ENCODE measurements at regions not wholly inside any gene's neighbourhood (a gene's known extent, or its start where the extent isn't known, plus 50 kb on each side); places are given as distances from the start of the nearest gene placed in this dataset.
"Not testable (repeated sequence)": the region's sequence is repeated elsewhere in the genome, so short reads cannot be mapped to it uniquely, and the experiment has no call there.

DNA sequence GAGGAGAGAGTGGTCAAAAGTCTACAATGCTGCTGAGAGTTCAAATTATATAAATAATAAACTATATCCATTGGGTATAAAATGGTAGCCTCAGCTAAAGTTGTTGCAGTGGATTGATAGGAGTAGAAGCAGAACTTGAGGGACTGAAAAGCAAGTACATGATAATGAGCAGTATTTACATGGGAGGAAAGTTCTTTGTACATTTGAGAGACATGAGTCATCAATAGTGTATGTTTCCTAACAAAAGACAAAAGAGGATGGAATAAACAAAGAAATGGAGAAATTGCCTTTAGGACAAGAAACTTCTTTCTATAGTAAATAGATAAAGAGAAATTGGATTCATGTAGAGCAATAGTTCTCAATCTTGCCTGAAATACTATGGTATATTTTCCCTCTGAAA lies 110.0 kb upstream of the PLSCR5 start:
- TF ChIP-seq, protein P1, sequence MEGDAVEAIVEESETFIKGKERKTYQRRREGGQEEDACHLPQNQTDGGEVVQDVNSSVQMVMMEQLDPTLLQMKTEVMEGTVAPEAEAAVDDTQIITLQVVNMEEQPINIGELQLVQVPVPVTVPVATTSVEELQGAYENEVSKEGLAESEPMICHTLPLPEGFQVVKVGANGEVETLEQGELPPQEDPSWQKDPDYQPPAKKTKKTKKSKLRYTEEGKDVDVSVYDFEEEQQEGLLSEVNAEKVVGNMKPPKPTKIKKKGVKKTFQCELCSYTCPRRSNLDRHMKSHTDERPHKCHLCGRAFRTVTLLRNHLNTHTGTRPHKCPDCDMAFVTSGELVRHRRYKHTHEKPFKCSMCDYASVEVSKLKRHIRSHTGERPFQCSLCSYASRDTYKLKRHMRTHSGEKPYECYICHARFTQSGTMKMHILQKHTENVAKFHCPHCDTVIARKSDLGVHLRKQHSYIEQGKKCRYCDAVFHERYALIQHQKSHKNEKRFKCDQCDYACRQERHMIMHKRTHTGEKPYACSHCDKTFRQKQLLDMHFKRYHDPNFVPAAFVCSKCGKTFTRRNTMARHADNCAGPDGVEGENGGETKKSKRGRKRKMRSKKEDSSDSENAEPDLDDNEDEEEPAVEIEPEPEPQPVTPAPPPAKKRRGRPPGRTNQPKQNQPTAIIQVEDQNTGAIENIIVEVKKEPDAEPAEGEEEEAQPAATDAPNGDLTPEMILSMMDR (IDR thresholded peaks at IDR 0.05; ENCODE audit: low read depth, low read length, missing control alignments): no peak
- no peak overlapping the region for H3K4me3 ChIP-seq (ENCODE audit: low read depth, low read length)
- no peak for DNase-seq (ENCODE audit: low read depth)

DNA sequence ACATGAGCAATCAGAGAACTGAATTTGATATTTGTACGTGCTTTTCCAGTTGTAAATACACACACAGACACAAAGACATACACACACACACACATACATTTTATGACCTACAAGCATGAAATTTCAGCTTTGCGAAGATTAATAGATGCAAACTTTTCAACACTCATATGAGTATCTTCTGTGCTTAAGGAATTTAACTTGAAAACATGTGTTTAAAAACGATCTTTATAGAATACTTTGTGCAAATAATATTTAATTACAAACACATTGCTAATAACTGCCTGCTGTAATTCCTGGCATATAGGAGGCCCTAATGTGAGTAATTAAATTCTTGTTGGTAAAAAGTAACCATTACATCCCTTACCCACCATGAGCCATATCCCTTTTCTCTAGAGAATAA lies 107.7 kb upstream of the PLSCR5 start:
- DNase-seq (ENCODE audit: low read depth): no peak
- TF ChIP-seq, protein P1 (IDR thresholded peaks at IDR 0.05; ENCODE audit: low read depth, low read length, missing control alignments): no peak
- no peak overlapping the region for H3K4me3 ChIP-seq (ENCODE audit: low read depth, low read length)

DNA sequence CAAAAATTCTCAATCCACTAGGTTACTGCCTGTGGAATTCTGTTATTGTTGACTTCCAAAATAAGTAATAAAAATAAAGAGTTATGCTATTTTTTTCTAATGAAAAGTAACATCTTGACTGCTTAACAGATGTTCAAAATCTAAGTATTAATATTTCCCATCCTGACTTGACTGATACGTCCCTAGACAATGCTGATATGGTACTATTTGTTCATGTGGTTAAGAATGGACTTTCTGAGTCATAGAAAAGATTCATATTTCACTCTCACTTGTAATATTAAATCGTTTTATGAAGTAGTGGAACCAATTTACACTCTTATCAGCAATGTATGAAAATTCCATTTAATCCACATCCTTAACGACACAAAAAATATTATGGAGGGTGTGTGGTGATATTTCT lies 104.8 kb upstream of the PLSCR5 start:
- DNase-seq (ENCODE audit: low read depth): no peak
- TF ChIP-seq, protein P1 (IDR thresholded peaks at IDR 0.05; ENCODE audit: low read depth, low read length, missing control alignments): no peak
- H3K4me3 ChIP-seq (ENCODE audit: low read depth, low read length): no peak overlapping the region

DNA sequence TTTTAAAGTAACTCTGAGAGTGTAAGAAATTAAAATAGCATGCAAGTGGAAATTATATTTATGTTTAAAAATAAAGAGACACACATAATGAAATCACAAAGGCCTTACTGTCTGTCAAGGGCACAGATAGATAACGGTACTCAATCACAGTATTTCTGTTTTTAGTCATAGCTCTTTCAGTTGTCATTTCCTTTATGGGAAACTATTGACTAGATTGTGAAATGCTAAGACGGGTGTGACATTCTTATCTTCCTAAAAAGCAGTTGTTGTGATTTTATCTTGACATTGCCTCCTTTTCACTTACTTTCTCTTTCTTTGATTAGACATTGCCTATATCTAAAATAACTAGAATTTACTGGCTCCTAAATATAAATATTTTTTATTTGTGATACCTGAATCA lies 100.1 kb upstream of the PLSCR5 start:
- TF ChIP-seq, protein P1 (IDR thresholded peaks at IDR 0.05; ENCODE audit: low read depth, low read length, missing control alignments): no peak
- no peak for DNase-seq (ENCODE audit: low read depth)
- no peak overlapping the region for H3K4me3 ChIP-seq (ENCODE audit: low read depth, low read length)

DNA sequence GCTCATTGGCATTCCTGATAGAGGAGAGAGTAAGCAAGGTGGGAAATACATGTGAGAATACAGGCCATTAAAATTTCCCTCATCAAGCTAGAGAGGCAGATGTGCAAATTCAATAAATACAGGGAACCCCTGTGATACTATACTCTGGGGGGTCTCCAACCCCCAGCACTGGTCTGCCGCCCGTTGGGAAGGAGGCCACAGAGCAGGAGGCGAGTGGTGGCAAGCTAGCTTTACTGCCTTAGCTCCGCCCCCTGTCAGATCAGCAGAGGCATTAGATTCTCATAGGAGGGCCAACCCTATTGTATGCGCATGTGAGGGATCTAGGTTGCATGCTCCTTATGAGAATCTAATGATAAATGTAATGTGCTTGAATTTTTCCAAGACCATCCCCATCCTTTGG lies 97.1 kb upstream of the PLSCR5 start:
- no peak for DNase-seq (ENCODE audit: low read depth)
- TF ChIP-seq, protein P1 (IDR thresholded peaks at IDR 0.05; ENCODE audit: low read depth, low read length, missing control alignments): no peak
- no peak overlapping the region for H3K4me3 ChIP-seq (ENCODE audit: low read depth, low read length)

DNA sequence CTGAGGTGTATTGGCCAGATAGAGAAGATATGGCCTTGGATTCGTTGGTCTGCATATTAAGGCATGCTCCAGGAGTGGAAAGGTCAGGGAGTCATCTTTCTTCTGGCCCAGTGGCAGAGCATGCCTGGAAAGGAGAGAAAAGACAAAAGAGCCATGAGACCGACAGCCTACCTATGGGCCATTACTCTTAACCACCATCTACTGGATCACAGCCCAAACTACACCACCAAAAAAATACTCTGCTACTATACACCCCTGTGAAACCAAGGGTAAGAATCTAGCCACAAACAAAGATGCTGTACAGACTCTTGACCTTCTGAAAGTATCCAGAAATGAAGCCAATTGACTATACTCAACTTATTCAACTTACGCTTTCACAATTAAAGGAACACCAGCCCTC lies 96.1 kb upstream of the PLSCR5 start:
- TF ChIP-seq, protein P1 (IDR thresholded peaks at IDR 0.05; ENCODE audit: low read depth, low read length, missing control alignments): no peak
- H3K4me3 ChIP-seq (ENCODE audit: low read depth, low read length): no peak overlapping the region
- no peak for DNase-seq (ENCODE audit: low read depth)

DNA sequence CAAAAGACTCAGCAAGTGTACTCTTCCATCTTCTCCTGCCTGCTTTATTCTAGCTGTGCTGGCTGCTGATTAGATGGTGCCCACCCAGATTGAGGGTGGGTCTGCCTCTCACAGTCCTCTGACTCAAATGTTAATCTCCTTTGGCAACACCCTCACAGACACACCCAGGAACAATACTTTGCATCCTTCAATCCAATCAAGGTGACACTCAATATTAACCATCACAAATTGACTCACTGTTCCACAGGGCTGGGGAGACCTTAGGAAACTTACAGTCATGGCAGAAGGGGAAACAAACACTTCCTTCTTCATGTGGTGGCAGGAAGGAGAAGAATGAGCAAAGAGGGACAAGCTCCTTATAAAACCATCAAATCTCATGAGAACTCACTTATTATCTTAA lies 94.9 kb upstream of the PLSCR5 start:
- not testable (repeated sequence) for DNase-seq (ENCODE audit: low read depth); H3K4me3 ChIP-seq (ENCODE audit: low read depth, low read length)

DNA sequence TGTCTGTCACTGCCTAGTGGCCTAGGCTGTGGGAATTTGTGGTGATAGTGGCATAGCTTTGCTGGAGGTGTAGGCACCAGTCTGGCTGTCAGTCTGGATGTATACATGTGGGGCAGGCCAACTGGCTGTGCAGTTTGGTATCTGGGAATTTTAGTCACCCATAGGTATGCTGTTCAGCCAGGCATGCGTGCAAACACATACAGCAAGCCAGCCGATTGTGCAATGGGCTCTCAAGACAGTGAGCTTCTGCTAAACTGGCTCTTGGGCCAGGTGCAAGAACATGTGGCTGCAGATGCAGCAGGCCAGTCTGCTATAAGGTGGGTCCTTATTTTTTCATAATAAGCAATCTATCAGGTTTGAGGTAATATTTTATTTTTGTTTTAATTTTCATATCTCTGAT lies 87.1 kb upstream of the PLSCR5 start:
- TF ChIP-seq, protein P1 (IDR thresholded peaks at IDR 0.05; ENCODE audit: low read depth, low read length, missing control alignments): no peak
- no peak for DNase-seq (ENCODE audit: low read depth)
- H3K4me3 ChIP-seq (ENCODE audit: low read depth, low read length): no peak overlapping the region
